Suprapubic skin (tissue), 4 donors: ENCODE measurements at regions not wholly inside any gene's neighbourhood (a gene's known extent, or its start where the extent isn't known, plus 50 kb on each side); places are given as distances from the start of the nearest gene placed in this dataset.

Source experiments
- DNase-seq, 2 donors: peaks; one replicate each; pipeline ENCODE4 v3.0.0-alpha.2; 2019; ENCODE audit warnings: low spot score in 2 of 2
- H3K27ac ChIP-seq: fragments of 200-600 bp; sonication (generic); one replicate; pipeline ENCODE4 v1.5.1; 2019
- H3K27me3 ChIP-seq: fragments of 200-600 bp; sonication (generic); one replicate; pipeline ENCODE4 v1.5.1; 2019
- H3K36me3 ChIP-seq: fragments of 200-600 bp; sonication (generic); one replicate; pipeline ENCODE4 v1.5.1; 2019
- H3K4me1 ChIP-seq: fragments of 200-600 bp; sonication (generic); one replicate; pipeline ENCODE4 v1.5.1; 2019
- H3K4me3 ChIP-seq: fragments of 200-600 bp; sonication (generic); one replicate; pipeline ENCODE4 v1.5.1; 2019; ENCODE audit warnings: mild to moderate bottlenecking
- H3K9me3 ChIP-seq: fragments of 200-600 bp; sonication (generic); one replicate; pipeline ENCODE4 v1.5.1; 2019
- CTCF ChIP-seq, 2 donors: fragments of 200-600 bp in 1 of 2; fragments of 450-650 bp in 1 of 2; sonication (generic) in 1 of 2; IDR thresholded peaks; one replicate each; pipeline ENCODE4 v1.5.1; 2016 to 2019; ENCODE audit warnings: antibody characterized with exemption in 2 of 2, mild to moderate bottlenecking in 1 of 2, moderate library complexity in 1 of 2
- EP300 ChIP-seq: sonication (generic); formaldehyde crosslinking; IDR thresholded peaks from one replicate; pipeline ENCODE4 v1.6.1; 2017; ENCODE audit warnings: antibody characterized with exemption
- POLR2A ChIP-seq, 2 donors: fragments of 450-650 bp; IDR thresholded peaks; one replicate each; pipeline ENCODE4 v1.6.1; 2017; ENCODE audit warnings: antibody characterized with exemption in 2 of 2, mild to moderate bottlenecking in 2 of 2, moderate library complexity in 2 of 2
- POLR2AphosphoS5 ChIP-seq, 3 donors: sonication (generic); formaldehyde crosslinking; IDR thresholded peaks; one replicate each; pipeline ENCODE4 v1.6.1; 2017; ENCODE audit warnings: antibody characterized with exemption in 3 of 3
- WGBS: methylation state at CpG from one replicate; pipeline ENCODE4 v1.1.5; 2018; 5-methylcytosine and 5-hydroxymethylcytosine counted together

GRCh38 chr1:168410464-168410863, 129.8 kb downstream of the TBX19 start:
- TF ChIP-seq EP300 (no peak), POLR2AphosphoS5 (IDR thresholded peaks at IDR 0.05) (no peak), CTCF (IDR thresholded peaks at IDR 0.05) (no peak), POLR2A (IDR thresholded peaks at IDR 0.05) (no peak)
- no peaks in the 10 kb centered on the region for H3K36me3 ChIP-seq

GRCh38 chr1:168408884-168409283, 128.2 kb downstream of the TBX19 start:
- Histone ChIP-seq H3K4me1 (no peaks in the 10 kb centered on the region), H3K27ac (no peak overlapping the region), H3K4me3 (no peak overlapping the region), H3K36me3 (no peaks in the 10 kb centered on the region), H3K27me3 (no peaks in the 10 kb centered on the region), H3K9me3 (no peaks in the 10 kb centered on the region)
- DNase-seq, result no peak
- WGBS, result 55% methylated on average over 3 of the region's 3 CpGs
- TF ChIP-seq CTCF (IDR thresholded peaks at IDR 0.05), result no peak

More at GRCh38 chr1:168410464-168410863, 129.8 kb downstream of the TBX19 start:
- no peaks in the 10 kb centered on the region for H3K4me1 ChIP-seq
- no peak overlapping the region for H3K4me3 ChIP-seq
- 95% methylated on average over 8 of the region's 8 CpGs for WGBS
- no peaks in the 10 kb centered on the region for H3K9me3 ChIP-seq
- no peak for DNase-seq
- no peaks in the 10 kb centered on the region for H3K27me3 ChIP-seq
- H3K27ac ChIP-seq, result no peak overlapping the region

GRCh38 chr1:168408539-168408865, 127.8 kb downstream of the TBX19 start:
- WGBS, result 71% methylated on average over 3 of the region's 3 CpGs
- Histone ChIP-seq H3K4me3 (no peak overlapping the region), H3K4me1 (no peaks in the 10 kb centered on the region), H3K36me3 (no peaks in the 10 kb centered on the region), H3K27ac (no peak overlapping the region), H3K27me3 (no peaks in the 10 kb centered on the region), H3K9me3 (no peaks in the 10 kb centered on the region)
- DNase-seq, result no peak
- TF ChIP-seq CTCF (IDR thresholded peaks at IDR 0.05), result no peak
- no peak for TF ChIP-seq EP300
- TF ChIP-seq POLR2A (IDR thresholded peaks at IDR 0.05), result no peak
- no peak for TF ChIP-seq POLR2AphosphoS5 (IDR thresholded peaks at IDR 0.05)

- DNase-seq, result no peak
- Histone ChIP-seq H3K4me3 (no peak overlapping the region), H3K4me1 (no peaks in the 10 kb centered on the region), H3K27ac (no peak overlapping the region), H3K9me3 (no peaks in the 10 kb centered on the region), H3K36me3 (no peaks in the 10 kb centered on the region), H3K27me3 (no peaks in the 10 kb centered on the region)
- 66% methylated on average over 1 of the region's 1 CpG for WGBS
- TF ChIP-seq EP300 (no peak), POLR2A (IDR thresholded peaks at IDR 0.05) (no peak), CTCF (IDR thresholded peaks at IDR 0.05) (no peak), POLR2AphosphoS5 (IDR thresholded peaks at IDR 0.05) (no peak)
These were observed 127.3 kb downstream of the TBX19 start for GRCh38 chr1:168407832-168408538.

- 79% methylated on average over 3 of the region's 3 CpGs for WGBS
- H3K9me3 ChIP-seq, result no peaks in the 10 kb centered on the region
- no peak overlapping the region for H3K4me3 ChIP-seq
- H3K4me1 ChIP-seq, result no peaks in the 10 kb centered on the region
- peaks cover 2% of the 10 kb centered on the region for H3K27me3 ChIP-seq
- DNase-seq, result no peak
- TF ChIP-seq POLR2A (IDR thresholded peaks at IDR 0.05), result no peak
- TF ChIP-seq CTCF (IDR thresholded peaks at IDR 0.05), result no peak
- no peak for TF ChIP-seq EP300
- TF ChIP-seq POLR2AphosphoS5 (IDR thresholded peaks at IDR 0.05), result no peak
- H3K36me3 ChIP-seq, result no peaks in the 10 kb centered on the region
- no peak overlapping the region for H3K27ac ChIP-seq
These were observed 125.4 kb downstream of the TBX19 start for GRCh38 chr1:168405906-168406549.
